ENCODE measurements at regions not wholly inside any gene's neighbourhood (a gene's known extent, or its start where the extent isn't known, plus 50 kb on each side); places are given as distances from the start of the nearest gene placed in this dataset.

GRCh38 chr6:113277111-113277510 is 580.0 kb upstream of the MARCKS start:
- no peaks in the 10 kb centered on the region for H3K27me3 ChIP-seq (ENCODE audit: insufficient read depth, low read length)
- no peaks in the 10 kb centered on the region for H3K9me3 ChIP-seq (ENCODE audit: insufficient read depth, low read depth, low read length)
- H3K36me3 ChIP-seq (ENCODE audit: insufficient read depth, low read depth, low read length) = no peaks in the 10 kb centered on the region
- no peak overlapping the region for H3K9ac ChIP-seq (ENCODE audit: low read depth, low read length)
- H3K27ac ChIP-seq (ENCODE audit: low read length) = no peak overlapping the region
- H3K4me1 ChIP-seq (ENCODE audit: insufficient read depth, low read length) = peaks cover 13% of the 10 kb centered on the region; the same call in 1 of the 2 replicates
- no peak overlapping the region for H3K4me3 ChIP-seq (ENCODE audit: low read length)

- peaks cover 13% of the 10 kb centered on the region; the same call in 1 of the 2 replicates for H3K4me1 ChIP-seq (ENCODE audit: insufficient read depth, low read length)
- H3K9ac ChIP-seq (ENCODE audit: low read depth, low read length) = no peak overlapping the region
- H3K9me3 ChIP-seq (ENCODE audit: insufficient read depth, low read depth, low read length) = peaks cover under 1% of the 10 kb centered on the region; the same call in 1 of the 2 replicates
- no peaks in the 10 kb centered on the region for H3K36me3 ChIP-seq (ENCODE audit: insufficient read depth, low read depth, low read length)
- H3K27ac ChIP-seq (ENCODE audit: low read length) = no peak overlapping the region
- H3K27me3 ChIP-seq (ENCODE audit: insufficient read depth, low read length) = no peaks in the 10 kb centered on the region
- H3K4me3 ChIP-seq (ENCODE audit: low read length) = no peak overlapping the region; the same call in 1 of the 2 replicates
Measured at GRCh38 chr6:113281014-113281413, 576.1 kb upstream of the MARCKS start.

GRCh38 chr6:113281431-113281830 is 575.7 kb upstream of the MARCKS start:
- Histone ChIP-seq H3K4me1 (ENCODE audit: insufficient read depth, low read length) (peaks cover 13% of the 10 kb centered on the region; the same call in 1 of the 2 replicates), H3K27me3 (ENCODE audit: insufficient read depth, low read length) (no peaks in the 10 kb centered on the region), H3K27ac (ENCODE audit: low read length) (no peak overlapping the region), H3K9ac (ENCODE audit: low read depth, low read length) (no peak overlapping the region), H3K36me3 (ENCODE audit: insufficient read depth, low read depth, low read length) (no peaks in the 10 kb centered on the region), H3K9me3 (ENCODE audit: insufficient read depth, low read depth, low read length) (peaks cover 5% of the 10 kb centered on the region; the same call in 1 of the 2 replicates), H3K4me3 (ENCODE audit: low read length) (no peak overlapping the region; the same call in 1 of the 2 replicates)

- no peak overlapping the region for H3K27ac ChIP-seq (ENCODE audit: low read length)
- no peak overlapping the region for H3K9ac ChIP-seq (ENCODE audit: low read depth, low read length)
- H3K36me3 ChIP-seq (ENCODE audit: insufficient read depth, low read depth, low read length) = no peaks in the 10 kb centered on the region
- no peak overlapping the region for H3K4me3 ChIP-seq (ENCODE audit: low read length)
- no peaks in the 10 kb centered on the region for H3K27me3 ChIP-seq (ENCODE audit: insufficient read depth, low read length)
- peaks cover 9% of the 10 kb centered on the region; the same call in 1 of the 2 replicates for H3K4me1 ChIP-seq (ENCODE audit: insufficient read depth, low read length)
- peaks cover 10% of the 10 kb centered on the region; the same call in 1 of the 2 replicates for H3K9me3 ChIP-seq (ENCODE audit: insufficient read depth, low read depth, low read length)
Measured at GRCh38 chr6:113287396-113287795, 569.7 kb upstream of the MARCKS start.

- Histone ChIP-seq H3K27ac (ENCODE audit: low read length) (no peak overlapping the region), H3K4me3 (ENCODE audit: low read length) (no peak overlapping the region), H3K27me3 (ENCODE audit: insufficient read depth, low read length) (no peaks in the 10 kb centered on the region), H3K9me3 (ENCODE audit: insufficient read depth, low read depth, low read length) (peaks cover 10% of the 10 kb centered on the region; the same call in 1 of the 2 replicates), H3K9ac (ENCODE audit: low read depth, low read length) (no peak overlapping the region), H3K4me1 (ENCODE audit: insufficient read depth, low read length) (peaks cover 9% of the 10 kb centered on the region; the same call in 1 of the 2 replicates), H3K36me3 (ENCODE audit: insufficient read depth, low read depth, low read length) (no peaks in the 10 kb centered on the region)
Measured at GRCh38 chr6:113288409-113288808, 568.7 kb upstream of the MARCKS start.

GRCh38 chr6:113289166-113289565 is 568.0 kb upstream of the MARCKS start:
- H3K4me1 ChIP-seq (ENCODE audit: insufficient read depth, low read length) = peaks cover 11% of the 10 kb centered on the region; the same call in 1 of the 2 replicates
- peaks cover 10% of the 10 kb centered on the region; the same call in 1 of the 2 replicates for H3K9me3 ChIP-seq (ENCODE audit: insufficient read depth, low read depth, low read length)
- H3K27ac ChIP-seq (ENCODE audit: low read length) = no peak overlapping the region
- H3K36me3 ChIP-seq (ENCODE audit: insufficient read depth, low read depth, low read length) = no peaks in the 10 kb centered on the region
- no peak overlapping the region for H3K4me3 ChIP-seq (ENCODE audit: low read length)
- H3K9ac ChIP-seq (ENCODE audit: low read depth, low read length) = no peak overlapping the region
- H3K27me3 ChIP-seq (ENCODE audit: insufficient read depth, low read length) = no peaks in the 10 kb centered on the region

GRCh38 chr6:113290684-113291083 is 566.5 kb upstream of the MARCKS start:
- Histone ChIP-seq H3K9me3 (ENCODE audit: insufficient read depth, low read depth, low read length) (peaks cover 10% of the 10 kb centered on the region; the same call in 1 of the 2 replicates), H3K27me3 (ENCODE audit: insufficient read depth, low read length) (no peaks in the 10 kb centered on the region), H3K4me1 (ENCODE audit: insufficient read depth, low read length) (peaks cover 24% of the 10 kb centered on the region; the same call in 1 of the 2 replicates), H3K36me3 (ENCODE audit: insufficient read depth, low read depth, low read length) (no peaks in the 10 kb centered on the region), H3K9ac (ENCODE audit: low read depth, low read length) (no peak overlapping the region), H3K27ac (ENCODE audit: low read length) (no peak overlapping the region), H3K4me3 (ENCODE audit: low read length) (no peak overlapping the region)

GRCh38 chr6:113291751-113292445 is 565.2 kb upstream of the MARCKS start:
- Histone ChIP-seq H3K9me3 (ENCODE audit: insufficient read depth, low read depth, low read length) (0 out of 2 replicates have a peak, but pooled peaks cover under 1% of the 10 kb centered on the region), H3K9ac (ENCODE audit: low read depth, low read length) (no peak overlapping the region), H3K36me3 (ENCODE audit: insufficient read depth, low read depth, low read length) (no peaks in the 10 kb centered on the region), H3K27me3 (ENCODE audit: insufficient read depth, low read length) (no peaks in the 10 kb centered on the region), H3K4me3 (ENCODE audit: low read length) (no peak overlapping the region), H3K4me1 (ENCODE audit: insufficient read depth, low read length) (peaks cover 24% of the 10 kb centered on the region; the same call in 1 of the 2 replicates), H3K27ac (ENCODE audit: low read length) (no peak overlapping the region)

GRCh38 chr6:113292646-113293422 is 564.3 kb upstream of the MARCKS start:
- H3K27ac ChIP-seq (ENCODE audit: low read length) = no peak overlapping the region
- H3K9me3 ChIP-seq (ENCODE audit: insufficient read depth, low read depth, low read length) = no peaks in the 10 kb centered on the region
- H3K36me3 ChIP-seq (ENCODE audit: insufficient read depth, low read depth, low read length) = no peaks in the 10 kb centered on the region
- peaks cover 24% of the 10 kb centered on the region; the same call in 1 of the 2 replicates for H3K4me1 ChIP-seq (ENCODE audit: insufficient read depth, low read length)
- H3K27me3 ChIP-seq (ENCODE audit: insufficient read depth, low read length) = no peaks in the 10 kb centered on the region
- H3K9ac ChIP-seq (ENCODE audit: low read depth, low read length) = no peak overlapping the region
- no peak overlapping the region for H3K4me3 ChIP-seq (ENCODE audit: low read length)

GRCh38 chr6:113293423-113293740 is 563.8 kb upstream of the MARCKS start:
- no peaks in the 10 kb centered on the region for H3K36me3 ChIP-seq (ENCODE audit: insufficient read depth, low read depth, low read length)
- no peak overlapping the region for H3K27ac ChIP-seq (ENCODE audit: low read length)
- no peak overlapping the region for H3K4me3 ChIP-seq (ENCODE audit: low read length)
- peaks cover 24% of the 10 kb centered on the region; the same call in 1 of the 2 replicates for H3K4me1 ChIP-seq (ENCODE audit: insufficient read depth, low read length)
- H3K9ac ChIP-seq (ENCODE audit: low read depth, low read length) = no peak overlapping the region
- no peaks in the 10 kb centered on the region for H3K9me3 ChIP-seq (ENCODE audit: insufficient read depth, low read depth, low read length)
- H3K27me3 ChIP-seq (ENCODE audit: insufficient read depth, low read length) = no peaks in the 10 kb centered on the region

GRCh38 chr6:113299531-113299930 is 557.6 kb upstream of the MARCKS start:
- Histone ChIP-seq H3K9me3 (ENCODE audit: insufficient read depth, low read depth, low read length) (no peaks in the 10 kb centered on the region), H3K4me3 (ENCODE audit: low read length) (no peak overlapping the region), H3K4me1 (ENCODE audit: insufficient read depth, low read length) (peaks cover 10% of the 10 kb centered on the region; the same call in 1 of the 2 replicates), H3K36me3 (ENCODE audit: insufficient read depth, low read depth, low read length) (no peaks in the 10 kb centered on the region), H3K27ac (ENCODE audit: low read length) (no peak overlapping the region), H3K9ac (ENCODE audit: low read depth, low read length) (no peak overlapping the region), H3K27me3 (ENCODE audit: insufficient read depth, low read length) (no peaks in the 10 kb centered on the region)

Data from iPS-20b (cell line).